Breast epithelium (tissue), 3 donors: ENCODE measurements at regions not wholly inside any gene's neighbourhood (a gene's known extent, or its start where the extent isn't known, plus 50 kb on each side); places are given as distances from the start of the nearest gene placed in this dataset.

Experiments
- CTCF ChIP-seq, 3 donors: fragments of 450-650 bp; IDR thresholded peaks; one replicate each; pipeline ENCODE4 v1.5.1; 2016 to 2017; ENCODE audit warnings: antibody characterized with exemption in 3 of 3, mild to moderate bottlenecking in 3 of 3, moderate library complexity in 3 of 3
- POLR2A ChIP-seq: fragments of 450-650 bp; IDR thresholded peaks from one replicate; pipeline ENCODE4 v1.6.1; 2016; ENCODE audit warnings: antibody characterized with exemption, mild to moderate bottlenecking, moderate library complexity
- POLR2AphosphoS5 ChIP-seq, 3 donors: sonication (generic); formaldehyde crosslinking; IDR thresholded peaks; one replicate each; pipeline ENCODE4 v1.6.1; 2017; ENCODE audit warnings: antibody characterized with exemption in 3 of 3

GRCh38 chr7:79534128-79534527, 80.7 kb upstream of the MAGI2 start:
- TF ChIP-seq CTCF (IDR thresholded peaks at IDR 0.05) (no peak), POLR2A (no peak), POLR2AphosphoS5 (IDR thresholded peaks at IDR 0.05) (no peak)
